GM19372 (cell line): ENCODE measurements at regions not wholly inside any gene's neighbourhood (a gene's known extent, or its start where the extent isn't known, plus 50 kb on each side); places are given as distances from the start of the nearest gene placed in this dataset.

Source experiments
- ATAC-seq: cut with Tn5 transposase; IDR thresholded peaks from one replicate; pipeline ENCODE4 v1.9.1; 2021; ENCODE audit warnings: mild to moderate bottlenecking, low read depth, moderate library complexity; ENCODE audit not compliant: unreplicated experiment

GRCh38 chr3:156620901-156621300 lies 53.5 kb upstream of the TIPARP start:
- ATAC-seq: no peak

GRCh38 chr3:156620260-156620659 lies 54.1 kb upstream of the TIPARP start:
- no peak for ATAC-seq

GRCh38 chr3:156619376-156619775 lies 55.0 kb upstream of the TIPARP start:
- ATAC-seq: no peak

- ATAC-seq: no peak
Observed at GRCh38 chr3:156617781-156618180, 56.6 kb upstream of the TIPARP start.

DNA sequence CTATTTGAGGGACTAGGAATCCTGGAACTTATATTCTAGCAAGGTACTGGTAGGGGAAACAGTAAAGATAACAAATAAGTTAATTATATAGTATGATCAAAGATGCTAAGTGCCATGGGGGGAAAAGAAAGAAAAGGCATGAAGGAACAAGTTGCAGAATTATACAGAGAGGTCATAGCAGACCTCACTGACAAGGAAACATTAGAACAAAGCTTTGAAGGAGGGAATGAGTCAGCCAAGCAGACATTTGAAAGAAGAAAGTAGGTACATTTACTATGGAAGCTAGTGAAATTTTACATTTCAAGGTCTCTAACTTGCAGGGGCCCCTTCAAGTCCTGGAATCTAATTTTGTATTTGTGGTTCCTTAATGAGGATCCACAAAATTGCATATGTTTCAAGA lies 57.2 kb upstream of the TIPARP start:
- ATAC-seq: no peak

GRCh38 chr3:156615592-156616173 lies 58.7 kb upstream of the TIPARP start:
- no peak for ATAC-seq

DNA sequence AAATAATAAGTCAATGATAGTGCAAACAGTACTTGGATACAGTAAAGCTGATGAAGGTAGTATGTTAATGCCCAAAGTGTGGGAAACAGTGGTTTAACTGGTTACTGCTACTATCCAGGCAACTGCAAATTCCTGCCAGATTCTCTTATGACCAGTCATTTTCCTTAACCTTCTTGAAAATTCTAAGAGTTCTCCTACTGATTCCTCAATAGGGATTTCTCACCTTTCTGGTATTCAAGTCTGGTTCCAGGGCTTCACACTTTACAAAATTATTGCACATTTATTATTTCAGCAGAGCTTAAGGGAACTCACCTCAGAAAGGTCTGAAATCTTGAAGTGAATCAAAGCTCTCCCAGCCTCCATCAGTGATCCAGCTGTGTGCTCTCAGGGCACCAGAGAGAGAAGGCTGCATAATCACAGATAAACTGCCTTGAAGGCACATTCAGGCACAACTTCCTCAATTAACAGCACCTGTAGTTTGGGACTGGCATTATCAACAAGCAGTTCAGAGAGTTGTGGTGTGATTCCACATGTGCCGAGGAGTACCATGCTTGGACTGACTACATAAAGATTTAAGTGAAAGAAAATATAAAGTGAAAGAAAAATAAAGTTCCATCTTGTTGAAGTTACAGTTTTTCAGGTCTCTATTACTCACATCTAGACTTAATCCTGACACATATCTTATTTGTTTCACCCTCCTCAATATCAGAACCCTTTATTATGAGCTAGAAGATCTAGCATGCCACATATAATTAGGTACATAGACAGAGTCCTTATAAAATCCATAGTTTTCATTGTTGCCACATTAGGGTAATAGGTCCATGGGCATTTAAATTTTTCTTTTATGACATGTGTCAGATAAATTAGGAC lies 59.5 kb upstream of the TIPARP start:
- ATAC-seq: no peak

GRCh38 chr3:156612903-156613302 lies 58.0 kb upstream of the SSR3 start:
- ATAC-seq: no peak

GRCh38 chr3:156611870-156612494 lies 57.1 kb upstream of the SSR3 start:
- no peak for ATAC-seq

- ATAC-seq: no peak
Observed at GRCh38 chr3:156610154-156610553, 55.2 kb upstream of the SSR3 start.

DNA sequence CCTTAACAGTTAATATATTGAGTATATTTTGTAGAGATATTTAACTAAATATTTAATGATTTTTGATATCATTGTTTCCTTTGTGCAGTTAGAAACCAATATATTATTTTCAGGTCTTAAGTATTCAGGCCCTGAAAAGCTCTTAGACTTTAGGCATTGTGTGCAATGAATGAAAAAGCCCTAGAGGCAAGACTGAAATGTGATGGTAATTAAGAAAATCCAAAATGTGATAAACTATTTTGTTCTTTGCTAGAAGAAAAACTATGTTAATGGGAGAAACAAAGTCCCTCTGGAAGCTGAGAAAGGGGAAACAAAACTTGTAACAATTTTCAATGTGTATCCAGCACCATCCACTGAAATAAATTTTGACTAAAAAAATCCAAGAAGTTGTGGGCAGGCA lies 54.6 kb upstream of the SSR3 start:
- no peak for ATAC-seq

GRCh38 chr3:156608601-156609514 lies 53.9 kb upstream of the SSR3 start:
- ATAC-seq: no peak

GRCh38 chr3:156606729-156607128 lies 51.8 kb upstream of the SSR3 start:
- ATAC-seq: peak; percentile 68

DNA sequence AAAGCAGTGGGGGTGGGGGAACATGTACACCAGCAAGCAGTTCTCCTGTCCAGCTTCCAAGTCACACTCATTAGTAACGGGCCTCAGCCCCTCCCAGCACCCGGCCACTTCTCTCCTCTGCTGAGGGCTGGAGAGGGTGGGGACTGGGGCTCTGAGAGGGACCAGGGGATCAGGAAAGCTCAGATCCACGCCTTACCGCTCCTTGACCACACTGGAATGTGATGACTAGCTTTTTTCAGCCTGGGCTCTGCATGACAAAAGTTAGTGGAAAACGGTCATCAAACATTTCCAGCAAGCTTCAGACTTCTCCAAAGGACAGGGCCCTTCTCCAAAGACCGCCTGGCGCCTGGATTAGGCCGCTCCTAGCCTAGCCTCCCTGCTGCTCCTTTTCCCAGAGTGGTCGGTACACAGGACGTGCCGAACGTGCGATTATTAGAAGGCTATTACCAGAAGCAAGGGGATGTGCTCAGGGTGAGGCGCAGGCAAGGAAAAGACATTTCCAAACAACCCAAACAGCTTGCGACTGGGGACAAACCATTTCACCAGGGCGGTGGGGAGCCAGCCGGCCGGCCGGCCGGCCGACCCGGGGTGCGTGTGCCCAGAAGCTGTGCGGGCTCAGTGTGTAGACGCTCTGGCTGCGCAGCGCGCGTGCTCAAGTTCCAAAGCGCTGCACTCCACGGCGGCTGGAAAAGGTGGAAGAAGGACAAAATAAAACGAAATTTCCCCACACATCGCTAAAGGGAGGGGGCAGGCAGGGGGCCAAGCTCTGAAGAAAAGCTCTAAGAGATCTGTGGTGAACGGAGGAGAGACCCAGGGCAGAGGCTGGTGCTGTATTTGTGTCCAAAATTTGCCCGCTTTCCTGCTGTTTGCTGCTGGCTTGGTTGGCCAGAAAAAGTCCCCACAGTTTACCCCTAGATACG lies 51.0 kb upstream of the SSR3 start:
- ATAC-seq: no peak

DNA sequence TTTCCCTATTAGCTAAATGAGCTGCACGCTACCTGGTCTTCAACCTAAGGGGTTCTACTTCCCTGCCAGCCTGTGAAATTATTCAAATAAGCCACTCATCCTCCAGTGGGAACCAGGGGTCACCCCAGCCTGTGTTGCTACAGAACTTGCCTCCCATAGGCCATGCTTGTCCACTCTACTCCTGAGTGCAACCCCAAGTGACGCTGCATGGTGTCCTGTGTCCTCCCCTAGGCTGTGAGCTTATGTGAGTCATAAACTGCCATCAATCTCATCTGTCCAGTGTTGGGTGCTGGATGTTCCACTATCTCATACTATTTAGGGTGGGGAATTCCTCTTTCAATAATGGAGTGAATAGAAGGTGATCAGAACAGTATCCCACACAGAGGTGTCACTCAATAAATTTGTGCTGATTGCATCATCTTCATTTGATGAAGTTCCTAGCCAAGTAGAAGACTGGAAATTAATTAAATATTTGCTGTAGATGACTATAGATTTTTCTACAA lies 49.8 kb upstream of the SSR3 start:
- ATAC-seq: no peak
